ENCODE measurements at regions not wholly inside any gene's neighbourhood (a gene's known extent, or its start where the extent isn't known, plus 50 kb on each side); places are given as distances from the start of the nearest gene placed in this dataset.

- no peak for DNase-seq
These were observed 523.5 kb downstream of the CAAP1 start for GRCh38 chr9:26369093-26369492.

DNA sequence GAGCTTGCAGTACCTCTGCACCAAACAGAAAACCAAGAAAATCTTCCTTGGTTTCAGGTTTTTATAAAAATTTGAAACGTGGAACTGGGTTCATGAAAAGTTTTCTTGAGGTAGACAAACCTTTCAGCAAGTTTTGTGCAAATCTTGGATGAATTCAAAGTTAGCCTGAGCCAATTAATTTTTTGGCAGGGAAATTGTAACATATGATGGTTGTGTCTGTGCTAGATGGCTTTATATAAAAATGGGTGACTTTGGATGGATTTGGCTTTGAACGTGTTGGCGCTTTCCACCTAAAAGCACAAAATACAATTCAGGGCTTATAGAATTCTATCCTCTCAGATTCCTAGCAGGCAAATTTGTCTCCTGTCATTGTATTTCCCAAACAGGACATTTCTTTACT is 524.4 kb downstream of the CAAP1 start:
- DNase-seq = no peak

DNA sequence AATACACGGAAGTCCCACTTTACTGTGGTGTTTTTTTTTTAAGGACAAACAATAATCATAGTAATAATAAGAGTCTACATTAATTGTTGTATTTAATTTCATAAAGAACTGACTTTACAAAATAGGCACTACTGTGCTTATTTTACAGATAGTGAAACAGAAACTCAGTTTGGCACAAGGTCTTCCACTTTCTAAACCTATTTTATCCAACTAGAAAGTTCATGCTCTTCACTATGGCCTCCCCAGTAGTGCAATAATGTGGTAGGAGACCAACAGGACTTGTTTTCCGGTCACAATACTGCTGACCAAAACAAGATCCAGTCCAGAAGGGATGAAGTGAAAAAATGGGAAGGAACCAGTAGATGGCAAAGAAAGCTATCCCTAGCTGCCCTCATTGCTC is 531.6 kb downstream of the CAAP1 start:
- no peak for DNase-seq

GRCh38 chr9:26358836-26359235 is 533.8 kb downstream of the CAAP1 start:
- no peak for DNase-seq

GRCh38 chr9:26357803-26358344 is 534.7 kb downstream of the CAAP1 start:
- DNase-seq = no peak

DNA sequence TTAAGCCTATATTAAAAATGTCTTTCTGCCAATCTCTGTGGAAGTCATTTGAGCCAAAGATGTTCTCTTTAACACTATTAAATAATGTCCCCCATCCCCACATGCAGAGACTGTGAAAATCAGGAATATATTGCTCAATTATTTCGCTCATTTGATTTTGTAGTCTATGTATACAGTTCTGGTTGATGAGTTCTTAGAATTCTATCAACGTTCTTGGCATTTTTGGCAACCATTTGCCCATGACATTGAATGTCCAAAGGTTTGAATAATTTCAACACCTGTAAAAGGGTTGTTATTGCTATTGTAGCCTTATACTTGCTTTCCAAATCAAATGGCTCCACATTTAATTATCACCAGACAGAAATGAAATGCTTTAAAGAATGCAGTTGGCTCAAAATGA is 536.1 kb downstream of the CAAP1 start:
- DNase-seq = no peak

DNA sequence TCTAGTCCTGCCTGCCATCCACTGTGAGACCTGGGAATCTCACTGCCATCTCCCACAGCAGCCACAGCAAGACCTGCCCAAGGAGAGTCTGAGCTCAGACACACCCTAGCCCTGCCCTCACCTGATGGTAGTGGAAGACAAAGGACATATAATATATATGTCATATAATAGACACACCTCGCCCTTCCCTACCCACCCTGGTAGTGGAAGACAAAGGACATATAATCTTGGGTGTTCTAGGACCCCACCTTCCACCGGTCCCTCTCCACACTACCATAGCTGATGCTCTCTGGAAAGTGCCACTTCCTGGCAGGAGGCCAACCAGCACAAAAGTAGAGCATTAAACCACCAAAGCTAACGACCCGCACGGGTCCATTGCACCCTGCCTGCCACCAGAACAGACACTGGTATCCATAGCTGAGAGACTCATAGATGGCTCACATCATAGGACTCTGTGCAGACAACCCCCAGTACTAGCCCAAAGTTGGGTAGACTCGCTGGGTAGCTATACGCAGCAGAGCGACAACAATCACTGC is 545.6 kb downstream of the CAAP1 start:
- DNase-seq = no peak

- no peak for DNase-seq
These were observed 551.1 kb downstream of the CAAP1 start for GRCh38 chr9:26341545-26341944.

DNA sequence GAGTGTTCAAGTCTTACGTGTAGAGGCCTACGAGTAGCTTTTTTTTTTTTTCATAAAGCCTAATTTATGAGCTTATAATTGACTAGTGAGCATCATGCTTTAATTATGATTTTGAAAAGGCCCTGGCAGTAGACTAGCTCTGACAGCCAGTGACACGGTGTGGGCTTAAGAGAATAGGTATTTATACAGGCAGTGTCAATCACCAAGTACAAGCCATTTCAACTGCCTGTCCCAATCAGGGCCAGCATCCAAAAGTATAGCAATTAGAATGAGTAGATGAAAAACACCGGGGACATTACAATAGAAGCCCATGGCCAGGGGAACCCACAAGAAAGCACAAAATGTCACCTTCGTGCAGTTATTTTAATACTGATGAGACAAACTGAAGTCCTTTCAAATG is 552.8 kb downstream of the CAAP1 start:
- no peak for DNase-seq

GRCh38 chr9:26335116-26335515 is 557.5 kb downstream of the CAAP1 start:
- no peak for DNase-seq

DNA sequence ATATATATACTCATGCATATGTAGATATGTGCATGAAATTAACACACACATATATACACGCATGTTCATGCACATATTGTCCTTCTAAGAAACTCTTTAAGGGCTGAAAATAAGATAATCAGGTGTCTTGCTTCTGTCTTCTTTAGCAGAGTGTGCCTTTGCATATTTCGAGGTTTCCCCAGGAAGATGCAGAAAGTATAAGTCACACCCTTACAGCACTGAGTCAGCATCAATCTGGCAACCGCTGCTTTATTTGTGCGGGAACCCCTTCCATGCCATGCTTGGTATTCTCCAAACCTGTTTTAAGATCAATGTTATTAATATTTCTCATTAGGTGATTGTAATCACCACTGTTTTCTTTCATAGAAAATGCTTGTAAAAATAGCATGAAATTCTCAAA is 557.9 kb downstream of the CAAP1 start:
- DNase-seq = no peak

DNA sequence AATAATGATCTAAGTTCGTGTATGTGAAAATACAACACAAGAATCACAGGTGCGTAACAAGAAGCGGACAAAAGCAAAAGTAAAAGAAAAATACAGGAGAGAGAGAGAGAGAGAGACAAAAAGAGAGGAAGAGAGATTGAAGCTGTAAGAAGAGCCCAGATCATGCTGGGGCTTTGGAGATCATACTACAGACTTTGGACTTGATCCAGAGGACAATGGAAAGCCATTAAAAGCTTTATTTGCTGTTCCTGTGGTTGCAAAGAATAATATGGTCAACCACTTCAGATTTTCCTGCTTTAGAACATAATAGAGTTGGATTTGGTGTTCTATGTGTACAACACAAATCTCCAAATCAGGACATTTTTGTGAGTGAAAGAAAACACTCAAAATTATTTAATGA is 561.4 kb downstream of the CAAP1 start:
- no peak for DNase-seq

DNA sequence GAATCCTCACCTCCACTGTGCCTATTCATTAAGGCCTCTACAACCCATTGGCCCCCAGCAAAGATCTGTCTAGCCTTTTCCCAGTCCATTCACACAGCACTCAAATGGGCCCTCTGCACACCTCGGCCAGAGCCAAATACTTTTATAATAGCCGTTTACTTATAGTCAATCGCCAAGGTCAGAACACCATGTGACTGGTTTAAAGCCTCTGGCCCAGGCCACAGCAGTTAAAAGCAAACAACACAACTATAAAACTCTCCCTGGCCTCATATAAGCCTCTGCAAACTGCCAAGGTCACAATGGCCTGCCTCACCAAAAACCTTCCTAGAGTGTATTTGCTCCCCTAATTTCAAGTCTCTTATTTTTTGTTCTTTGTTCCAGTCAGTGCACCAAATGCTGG is 562.6 kb downstream of the CAAP1 start:
- no peak for DNase-seq

DNA sequence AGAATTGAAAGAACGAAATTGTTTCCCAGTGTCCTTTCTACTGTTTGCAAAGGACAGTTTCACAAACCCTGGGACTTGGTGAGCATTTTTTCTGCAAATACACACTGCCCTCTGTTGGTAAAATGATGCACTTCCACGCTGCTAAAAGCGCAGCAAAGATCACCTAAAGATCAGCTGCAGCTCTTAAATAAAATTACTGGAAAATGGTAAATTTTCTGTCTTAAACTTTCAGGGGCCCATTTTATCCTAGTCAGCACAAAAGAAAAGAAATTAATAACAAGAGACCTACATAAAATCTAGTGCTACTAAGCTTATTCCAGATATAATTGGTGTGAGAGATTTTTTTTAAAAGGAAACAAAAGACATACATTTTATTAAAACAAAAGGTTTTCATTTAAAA is 566.0 kb downstream of the CAAP1 start:
- peak; percentile 55 for DNase-seq

DNA sequence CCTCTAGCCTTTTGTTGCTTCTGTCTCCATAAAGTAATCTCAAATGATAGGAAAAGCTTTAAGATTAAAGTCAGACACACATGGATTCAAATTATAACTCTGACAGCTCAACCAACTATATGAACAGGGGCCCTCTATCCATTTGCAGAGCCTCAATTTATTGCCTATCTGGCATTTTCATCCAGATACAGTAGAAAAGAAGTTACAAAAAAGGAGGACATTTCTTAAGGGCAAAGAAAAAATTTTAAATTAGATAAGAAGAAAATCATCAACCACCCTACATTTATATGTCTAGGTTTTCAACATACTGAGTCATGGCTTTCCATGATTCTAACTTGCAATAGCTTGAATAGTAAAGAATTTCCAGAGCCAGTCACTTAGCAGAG is 567.2 kb downstream of the CAAP1 start:
- no peak for DNase-seq

GRCh38 chr9:26324786-26325443 is 567.7 kb downstream of the CAAP1 start:
- DNase-seq = no peak

DNA sequence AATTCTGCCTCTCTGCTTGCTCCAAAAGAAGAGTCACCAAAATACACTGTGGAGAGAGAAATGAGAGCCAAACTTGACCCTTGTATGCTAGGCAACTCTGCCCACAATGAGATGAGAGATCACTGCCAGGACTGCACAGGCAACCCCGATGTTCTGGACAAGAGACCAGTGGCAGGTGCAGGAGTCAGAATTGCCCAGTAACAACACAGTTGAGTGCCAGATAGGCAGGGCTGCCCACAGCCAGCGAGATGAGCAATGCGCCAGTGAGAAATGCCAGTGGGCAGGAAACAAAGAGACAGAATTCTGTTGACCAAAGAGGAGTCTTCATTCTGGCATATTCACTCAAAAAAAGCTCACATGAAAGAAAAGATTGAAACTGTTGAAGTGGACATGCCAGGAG is 570.7 kb downstream of the CAAP1 start:
- no peak for DNase-seq

DNA sequence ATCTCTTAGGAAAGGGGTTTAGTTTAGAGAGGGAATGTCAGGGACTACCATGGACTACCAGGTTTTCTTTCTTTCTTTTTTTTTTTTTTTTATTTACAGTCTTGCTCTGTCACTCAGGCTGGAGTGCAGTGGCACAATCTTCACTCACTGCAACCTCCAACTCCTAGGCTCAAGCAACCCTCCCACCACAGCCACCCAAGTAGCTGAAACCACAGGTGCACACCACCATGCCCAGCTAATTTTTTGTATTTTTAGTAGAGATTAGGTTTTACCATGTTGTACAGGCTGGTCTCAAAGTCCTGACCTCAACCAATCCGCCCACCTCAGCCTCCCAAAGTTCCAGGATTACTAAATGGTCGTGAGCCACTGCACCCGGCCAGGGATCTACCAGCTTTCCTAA is 572.7 kb downstream of the CAAP1 start:
- no peak for DNase-seq

- DNase-seq = no peak
These were observed 579.5 kb downstream of the CAAP1 start for GRCh38 chr9:26313108-26313507.

DNA sequence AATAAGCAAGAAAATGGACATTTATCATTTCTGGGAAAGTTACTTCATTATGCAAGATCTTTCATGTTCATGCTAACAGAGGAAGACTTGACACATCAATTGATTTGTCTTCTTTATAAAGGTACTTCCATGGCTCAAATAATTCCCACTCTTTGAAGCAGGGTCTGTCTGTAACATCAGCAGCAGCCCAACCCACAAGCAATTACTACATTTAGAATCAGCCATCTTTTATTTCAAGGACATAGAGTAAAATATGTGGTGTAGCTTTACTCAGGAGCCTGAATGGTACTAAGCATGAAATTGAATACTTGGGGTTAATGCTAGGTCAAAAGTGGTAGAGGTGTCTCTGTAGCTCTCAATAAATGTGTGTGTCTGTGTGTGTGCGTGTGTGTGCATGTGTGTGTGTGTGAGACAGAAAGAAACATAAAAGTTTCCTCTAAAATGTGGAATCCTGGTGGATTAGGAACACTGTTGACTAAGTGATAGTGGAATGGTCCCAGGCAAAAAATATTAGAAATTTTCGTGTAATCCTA is 581.1 kb downstream of the CAAP1 start:
- no peak for DNase-seq

DNA sequence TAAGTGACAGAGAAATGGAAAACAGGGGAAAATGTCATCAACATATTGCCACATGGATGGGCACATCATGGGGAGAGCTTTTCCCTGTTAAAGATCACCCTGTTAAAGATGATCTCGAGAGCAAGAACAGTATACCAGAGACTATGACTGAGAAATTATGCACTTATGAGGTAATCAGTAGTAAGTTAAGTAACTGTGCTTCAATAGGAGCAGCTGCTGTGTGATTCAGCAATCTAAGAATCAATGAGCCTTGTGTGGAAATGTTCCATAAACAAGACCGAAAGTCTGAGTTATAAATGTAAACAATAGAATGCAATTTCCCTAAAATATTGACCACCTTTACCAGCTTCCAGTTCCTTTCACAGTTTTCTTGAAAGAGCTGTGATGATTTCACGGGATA is 582.3 kb downstream of the CAAP1 start:
- DNase-seq = no peak

DNA sequence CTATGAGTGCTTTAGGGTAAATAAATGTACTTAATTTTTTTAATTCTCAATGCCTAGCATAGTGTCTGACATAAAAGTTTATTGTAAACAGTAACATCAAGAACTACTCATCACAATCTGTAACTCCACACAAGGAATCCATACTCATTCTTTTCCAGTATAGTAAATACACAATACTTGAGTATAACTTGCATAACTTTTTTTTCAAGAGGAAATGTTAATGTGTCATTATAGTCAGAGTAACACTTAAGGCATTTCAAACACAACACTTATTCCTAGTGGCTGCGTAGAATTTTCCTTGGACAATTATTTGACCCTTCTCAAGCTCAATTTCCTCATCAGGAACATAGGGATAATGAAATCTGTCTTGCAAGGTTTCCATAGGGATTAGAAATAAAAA is 584.3 kb downstream of the CAAP1 start:
- DNase-seq = no peak

DNA sequence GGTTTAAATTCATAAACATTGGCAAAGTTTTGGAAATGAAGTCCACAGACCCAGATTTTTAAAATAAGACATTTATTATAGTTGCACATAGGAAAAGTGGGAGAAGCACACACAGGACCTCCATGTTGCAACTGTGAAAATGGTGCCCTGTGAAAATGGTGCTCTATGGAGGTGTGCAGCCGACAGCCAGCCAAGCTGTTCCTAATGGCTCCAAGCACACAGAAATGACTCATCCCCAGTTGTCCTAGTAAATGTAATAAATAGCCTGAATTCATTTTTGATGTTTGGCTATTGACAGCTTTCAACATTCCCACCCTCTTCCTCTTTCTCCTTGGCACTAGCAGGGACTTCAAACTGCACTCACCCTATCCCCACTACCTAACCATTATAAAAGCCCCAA is 590.9 kb downstream of the CAAP1 start:
- no peak for DNase-seq

GRCh38 chr9:26301046-26301445 is 591.6 kb downstream of the CAAP1 start:
- no peak for DNase-seq

Measured in RPMI8226 (cell line).